ENCODE measurements at regions not wholly inside any gene's neighbourhood (a gene's known extent, or its start where the extent isn't known, plus 50 kb on each side); places are given as distances from the start of the nearest gene placed in this dataset.
"Not testable (repeated sequence)": the region's sequence is repeated elsewhere in the genome, so short reads cannot be mapped to it uniquely, and the experiment has no call there.

GRCh38 chr6:6946206-6947155 lies 161.3 kb upstream of the RREB1 start:
- no peak for DNase-seq (ENCODE audit: low spot score)

- no peak for DNase-seq (ENCODE audit: low spot score)
These were observed 157.2 kb upstream of the RREB1 start for GRCh38 chr6:6950373-6951145.

- no peak for DNase-seq (ENCODE audit: low spot score)
These were observed 156.4 kb upstream of the RREB1 start for GRCh38 chr6:6951355-6951754.

GRCh38 chr6:6952484-6952883 lies 155.3 kb upstream of the RREB1 start:
- no peak for DNase-seq (ENCODE audit: low spot score)

GRCh38 chr6:6952927-6953326 lies 154.8 kb upstream of the RREB1 start:
- not testable (repeated sequence) for DNase-seq (ENCODE audit: low spot score)

GRCh38 chr6:6960571-6961251 lies 147.1 kb upstream of the RREB1 start:
- no peak for DNase-seq (ENCODE audit: low spot score)

- no peak for DNase-seq (ENCODE audit: low spot score)
These were observed 145.7 kb upstream of the RREB1 start for GRCh38 chr6:6962086-6962485.

GRCh38 chr6:6962699-6963098 lies 145.1 kb upstream of the RREB1 start:
- DNase-seq (ENCODE audit: low spot score), result no peak

GRCh38 chr6:6963390-6963789 lies 144.4 kb upstream of the RREB1 start:
- not testable (repeated sequence) for DNase-seq (ENCODE audit: low spot score)

- no peak for DNase-seq (ENCODE audit: low spot score)
These were observed 143.1 kb upstream of the RREB1 start for GRCh38 chr6:6964675-6965074.

GRCh38 chr6:6966127-6966526 lies 141.6 kb upstream of the RREB1 start:
- DNase-seq (ENCODE audit: low spot score), result no peak

GRCh38 chr6:6966569-6966968 lies 141.2 kb upstream of the RREB1 start:
- no peak for DNase-seq (ENCODE audit: low spot score)

- DNase-seq (ENCODE audit: low spot score), result no peak
These were observed 139.4 kb upstream of the RREB1 start for GRCh38 chr6:6968357-6968730.

GRCh38 chr6:6968731-6969552 lies 138.8 kb upstream of the RREB1 start:
- DNase-seq (ENCODE audit: low spot score), result no peak

GRCh38 chr6:6969761-6970223 lies 138.0 kb upstream of the RREB1 start:
- no peak for DNase-seq (ENCODE audit: low spot score)

GRCh38 chr6:6970851-6971250 lies 136.9 kb upstream of the RREB1 start:
- no peak for DNase-seq (ENCODE audit: low spot score)

GRCh38 chr6:6971369-6971768 lies 136.4 kb upstream of the RREB1 start:
- no peak for DNase-seq (ENCODE audit: low spot score)

- DNase-seq (ENCODE audit: low spot score), result no peak
These were observed 135.3 kb upstream of the RREB1 start for GRCh38 chr6:6972456-6972855.

- DNase-seq (ENCODE audit: low spot score), result no peak
These were observed 134.0 kb upstream of the RREB1 start for GRCh38 chr6:6973721-6974120.

- DNase-seq (ENCODE audit: low spot score), result no peak
These were observed 132.2 kb upstream of the RREB1 start for GRCh38 chr6:6975459-6976111.

GRCh38 chr6:6976193-6976592 lies 131.6 kb upstream of the RREB1 start:
- DNase-seq (ENCODE audit: low spot score), result no peak
